Heart left ventricle (tissue), 16 donors: ENCODE measurements at regions not wholly inside any gene's neighbourhood (a gene's known extent, or its start where the extent isn't known, plus 50 kb on each side); places are given as distances from the start of the nearest gene placed in this dataset.

ENCODE experiments used
- ATAC-seq, 4 donors: fragments of 200-7000 bp; cut with Tn5 transposase; one replicate each; pipeline ENCODE4 v1.9.1; 2020 to 2022; ENCODE audit warnings: moderate library complexity in 4 of 4, mild to moderate bottlenecking in 3 of 4, moderate number of reproducible peaks in 1 of 4
- DNase-seq, 5 donors: peaks; one replicate each; pipeline ENCODE4 v3.0.0-alpha.2; 2020
- H3K27ac ChIP-seq, 12 donors: fragments of 200-600 bp; sonication (generic) in 4 of 12; one replicate each; pipeline versions ENCODE4 v1.5.0 to v1.8.0; 2016 to 2022; ENCODE audit warnings: mild to moderate bottlenecking in 2 of 12
- H3K27me3 ChIP-seq, 9 donors: fragments of 200-600 bp; sonication (generic) in 2 of 9; one replicate each; pipeline versions ENCODE4 v1.5.1 to v1.8.0; 2016 to 2022; ENCODE audit warnings: mild to moderate bottlenecking in 3 of 9
- H3K36me3 ChIP-seq, 9 donors: fragments of 200-600 bp; sonication (generic) in 2 of 9; one replicate each; pipeline versions ENCODE4 v1.5.0 to v1.8.0; 2018 to 2022; ENCODE audit warnings: mild to moderate bottlenecking in 2 of 9
- H3K4me1 ChIP-seq, 12 donors: fragments of 200-600 bp; sonication (generic) in 4 of 12; one replicate each; pipeline versions ENCODE4 v1.5.0 to v1.8.0; 2016 to 2022; ENCODE audit warnings: mild to moderate bottlenecking in 3 of 12
- H3K4me3 ChIP-seq, 12 donors: fragments of 200-600 bp; sonication (generic) in 4 of 12; one replicate each; pipeline versions ENCODE4 v1.5.0 to v1.8.0; 2017 to 2022; ENCODE audit warnings: mild to moderate bottlenecking in 9 of 12, moderate library complexity in 4 of 12
- H3K9me3 ChIP-seq, 12 donors: fragments of 200-600 bp; sonication (generic) in 4 of 12; one replicate each; pipeline versions ENCODE4 v1.5.0 to v1.8.0; 2016 to 2022; ENCODE audit warnings: mild to moderate bottlenecking in 1 of 12
- POLR2A ChIP-seq, 2 donors: fragments of 450-650 bp; IDR thresholded peaks; one replicate each; pipeline ENCODE4 v1.6.1; 2017; ENCODE audit warnings: antibody characterized with exemption in 2 of 2, mild to moderate bottlenecking in 2 of 2, moderate library complexity in 2 of 2
- WGBS, 4 donors: extraction: QIAGEN DNeasy Blood & Tissue Kit in 2 of 4; methylation state at CpG; one replicate each; pipeline versions ENCODE4 v1.1.5 to v1.1.7; 2013 to 2018; 5-methylcytosine and 5-hydroxymethylcytosine counted together
- intact Hi-C, 10 donors: fragments of 100-400 bp; cut with DNase I; formaldehyde crosslinking; loops; one replicate each; pipeline versions ENCODE4 v1.11.1 to v1.14.2; 2022
- TF ChIP-seq, protein P1 (sequence below), 12 donors: fragments of 200-600 bp; sonication (generic) in 4 of 12; IDR thresholded peaks; one replicate each; pipeline versions ENCODE4 v1.5.0 to v1.8.0; 2018 to 2022; ENCODE audit warnings: antibody characterized with exemption in 12 of 12, mild to moderate bottlenecking in 5 of 12
- donor health status: ischemic (EF 13 %, LVEDD 7.1; RV severe dilation, severe dysfunction).
- donor health status: healthy with polysubstance abuse.
- donor health status: DM: no; HTN: yes; CAD: no.
- donor health status: DM: no; HTN: no; CAD: no.
- donor health status: ischemic (EF 25% LVEDD 6.9; RV normal size, moderate dysfunction).
- donor health status: ischemic (EF 25% LVEDD 5.7; RV mildly dilated, moderate dysfunction).
- donor health status: healthy.
- donor health status: DM: yes; HTN: yes; CAD: no.
- donor health status: ischemic (EF 35%, LVEDD 5.7; RV mildly dilated, moderate dysfunction).
- donor health status: nonischemic (EF 11% LVEDD 7.7; RV severe dilation, severe dysfunction).
- donor health status: DM: yes; HTN: yes; CAD: no.
- donor health status: PGD.
- donor health status: ischemic (EF 29% LVEDD 5.4; RV normal size, mild dysfunction).
- donor health status: nonischemic (EF 23%, LVEDD 6.1; RV moderate dilation, normal function).

DNA sequence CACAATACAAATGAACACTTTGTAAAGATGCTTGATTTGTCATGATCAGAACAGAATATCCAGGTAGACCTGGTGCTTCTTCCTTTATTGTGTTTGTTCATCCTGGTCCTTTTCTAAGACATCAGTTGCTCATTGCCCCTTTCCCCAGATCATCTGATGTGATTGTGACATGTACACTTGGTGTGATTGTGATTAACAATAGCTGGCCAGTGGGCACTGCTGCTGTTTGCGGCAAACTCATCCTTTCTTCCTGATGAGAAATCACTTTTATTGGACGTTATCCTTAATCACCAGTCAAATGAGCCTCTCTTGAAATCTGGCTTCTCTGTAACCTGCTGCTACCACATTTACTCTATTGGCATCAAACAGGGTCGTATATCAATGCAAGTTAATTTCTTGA is 135.1 kb downstream of the PCDH7 start:
- 78 to 91% (median 83%) methylated on average over 3 of the region's 3 CpGs for WGBS, 4 donors
- Histone ChIP-seq H3K36me3 (no peaks in the 10 kb centered on the region), H3K4me3 (no peak overlapping the region), H3K27ac (no peak overlapping the region), H3K9me3 (no peaks in the 10 kb centered on the region), H3K27me3 (no peaks in the 10 kb centered on the region), H3K4me1 (peaks cover 0 to 10% (median 0%) of the 10 kb centered on the region in 12 donors)
- intact Hi-C loops = no loop called here
- TF ChIP-seq, protein P1, sequence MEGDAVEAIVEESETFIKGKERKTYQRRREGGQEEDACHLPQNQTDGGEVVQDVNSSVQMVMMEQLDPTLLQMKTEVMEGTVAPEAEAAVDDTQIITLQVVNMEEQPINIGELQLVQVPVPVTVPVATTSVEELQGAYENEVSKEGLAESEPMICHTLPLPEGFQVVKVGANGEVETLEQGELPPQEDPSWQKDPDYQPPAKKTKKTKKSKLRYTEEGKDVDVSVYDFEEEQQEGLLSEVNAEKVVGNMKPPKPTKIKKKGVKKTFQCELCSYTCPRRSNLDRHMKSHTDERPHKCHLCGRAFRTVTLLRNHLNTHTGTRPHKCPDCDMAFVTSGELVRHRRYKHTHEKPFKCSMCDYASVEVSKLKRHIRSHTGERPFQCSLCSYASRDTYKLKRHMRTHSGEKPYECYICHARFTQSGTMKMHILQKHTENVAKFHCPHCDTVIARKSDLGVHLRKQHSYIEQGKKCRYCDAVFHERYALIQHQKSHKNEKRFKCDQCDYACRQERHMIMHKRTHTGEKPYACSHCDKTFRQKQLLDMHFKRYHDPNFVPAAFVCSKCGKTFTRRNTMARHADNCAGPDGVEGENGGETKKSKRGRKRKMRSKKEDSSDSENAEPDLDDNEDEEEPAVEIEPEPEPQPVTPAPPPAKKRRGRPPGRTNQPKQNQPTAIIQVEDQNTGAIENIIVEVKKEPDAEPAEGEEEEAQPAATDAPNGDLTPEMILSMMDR (IDR thresholded peaks at IDR 0.05) = no peak
- no peak for TF ChIP-seq POLR2A (IDR thresholded peaks at IDR 0.05)
- ATAC-seq (no peak), DNase-seq (no peak)

DNA sequence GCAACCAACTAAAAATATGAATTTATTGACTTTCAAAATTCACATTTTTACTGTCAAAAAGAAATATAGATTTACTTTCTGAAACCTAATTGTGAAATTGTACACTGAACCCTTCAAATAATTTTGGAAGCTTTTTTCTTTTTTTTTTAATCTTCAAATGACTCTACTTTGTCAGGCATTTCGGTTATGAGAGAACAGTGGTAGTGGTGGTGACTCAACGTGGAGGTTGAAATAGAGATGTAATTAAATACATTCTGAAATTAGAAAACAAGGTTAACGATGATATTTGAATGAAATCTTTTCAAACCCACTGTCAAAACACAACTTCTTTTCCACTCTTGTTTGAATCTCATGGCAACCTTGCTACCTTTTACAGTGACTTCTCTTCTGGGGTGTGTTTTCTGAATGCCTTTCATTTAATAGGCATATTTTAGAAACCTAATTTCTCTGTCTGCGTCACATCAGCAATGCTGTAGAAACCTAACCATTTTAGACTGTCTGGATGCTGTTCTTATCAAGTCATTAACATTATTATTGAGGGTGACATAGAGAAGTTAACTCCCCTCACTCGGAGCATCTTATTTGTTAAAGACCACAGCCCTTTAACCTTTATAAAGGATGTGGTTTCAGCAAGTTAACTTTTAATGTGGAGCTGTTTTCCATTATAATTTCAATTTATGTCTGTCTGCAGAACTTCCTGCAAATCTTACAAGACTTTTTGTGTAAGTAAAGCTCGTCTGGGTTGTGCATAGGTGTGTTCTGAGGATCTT is 136.8 kb downstream of the PCDH7 start:
- Histone ChIP-seq H3K27ac (peak overlapping the region in 1 of 12 donors; percentile 34), H3K4me1 (peaks cover 0 to 10% (median 0%) of the 10 kb centered on the region in 12 donors), H3K27me3 (no peaks in the 10 kb centered on the region), H3K9me3 (no peaks in the 10 kb centered on the region), H3K36me3 (no peaks in the 10 kb centered on the region), H3K4me3 (no peak overlapping the region)
- DNase-seq (no peak), ATAC-seq (no peak)
- intact Hi-C loops = no loop called here
- no peak for TF ChIP-seq POLR2A (IDR thresholded peaks at IDR 0.05)
- TF ChIP-seq, protein P1 (IDR thresholded peaks at IDR 0.05) = no peak
- WGBS, 4 donors = 81 to 84% (median 82%) methylated on average over 6 of the region's 6 CpGs

DNA sequence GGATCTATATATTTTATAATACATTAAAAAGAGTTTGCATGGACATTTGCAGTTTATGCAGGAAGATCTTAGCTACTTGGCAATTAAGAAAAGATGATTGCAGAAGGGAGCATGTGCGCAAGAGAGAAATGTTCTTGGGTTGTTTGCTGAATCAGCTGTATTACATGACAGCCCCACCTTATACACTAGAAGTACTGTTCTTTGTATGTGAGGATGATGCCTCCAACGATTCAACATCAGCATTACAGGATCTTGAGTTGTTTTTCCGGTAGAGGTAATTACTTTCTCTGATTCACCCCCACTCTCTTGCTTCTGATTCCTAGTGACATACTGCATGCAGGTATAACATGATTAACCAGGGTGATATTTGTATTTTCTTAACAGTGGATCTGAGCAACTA is 140.8 kb downstream of the PCDH7 start:
- DNase-seq = no peak
- Histone ChIP-seq H3K36me3 (no peaks in the 10 kb centered on the region), H3K27ac (no peak overlapping the region), H3K4me1 (peaks cover 0 to 26% (median 0%) of the 10 kb centered on the region in 12 donors), H3K9me3 (no peaks in the 10 kb centered on the region), H3K4me3 (no peak overlapping the region), H3K27me3 (no peaks in the 10 kb centered on the region)
- TF ChIP-seq, protein P1 (IDR thresholded peaks at IDR 0.05) = no peak
- no peak for TF ChIP-seq POLR2A (IDR thresholded peaks at IDR 0.05)
- no peak for ATAC-seq
- WGBS, 4 donors = 75 to 78% (median 77%) methylated on average over 3 of the region's 3 CpGs
- intact Hi-C loops = loop anchor here in 1 of 10 donors (2.0 kb wide), 1 partner anchor 76 kb away; no protein-coding TSS in a partner anchor

DNA sequence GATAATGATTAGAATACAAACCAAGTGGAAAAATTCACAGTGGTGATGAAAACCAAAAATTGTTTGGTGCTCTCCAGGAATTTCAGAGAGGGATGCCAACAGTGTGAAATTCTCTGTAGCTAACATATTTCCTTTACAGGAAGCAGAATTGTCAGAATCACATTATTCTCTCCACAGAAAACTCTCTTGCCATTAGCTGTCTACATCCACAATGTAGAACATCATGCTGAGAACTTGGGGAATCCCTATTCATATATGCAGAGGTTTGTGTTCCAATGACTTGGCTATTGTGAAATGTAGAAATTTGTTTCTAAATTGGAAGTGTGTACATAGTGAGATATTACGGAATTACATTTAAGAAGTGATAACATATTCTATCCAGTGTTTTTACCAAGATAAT is 142.0 kb downstream of the PCDH7 start:
- Histone ChIP-seq H3K27me3 (no peaks in the 10 kb centered on the region), H3K9me3 (no peaks in the 10 kb centered on the region), H3K27ac (no peak overlapping the region), H3K4me3 (no peak overlapping the region), H3K4me1 (peaks cover 0 to 32% (median 0%) of the 10 kb centered on the region in 12 donors), H3K36me3 (no peaks in the 10 kb centered on the region)
- no peak for ATAC-seq
- intact Hi-C loops = no loop called here
- no peak for DNase-seq
- no peak for TF ChIP-seq POLR2A (IDR thresholded peaks at IDR 0.05)
- TF ChIP-seq, protein P1 (IDR thresholded peaks at IDR 0.05) = no peak
- 68 to 87% (median 83%) methylated on average over 1 of the region's 1 CpG for WGBS, 4 donors
